HS-27A (cell line): ENCODE measurements at regions not wholly inside any gene's neighbourhood (a gene's known extent, or its start where the extent isn't known, plus 50 kb on each side); places are given as distances from the start of the nearest gene placed in this dataset.
"Not testable (repeated sequence)": the region's sequence is repeated elsewhere in the genome, so short reads cannot be mapped to it uniquely, and the experiment has no call there.

Experiments
- DNase-seq: peaks from one replicate; pipeline ENCODE4 v3.0.0-alpha.2; 2012; ENCODE audit warnings: low read depth, missing footprints

DNA sequence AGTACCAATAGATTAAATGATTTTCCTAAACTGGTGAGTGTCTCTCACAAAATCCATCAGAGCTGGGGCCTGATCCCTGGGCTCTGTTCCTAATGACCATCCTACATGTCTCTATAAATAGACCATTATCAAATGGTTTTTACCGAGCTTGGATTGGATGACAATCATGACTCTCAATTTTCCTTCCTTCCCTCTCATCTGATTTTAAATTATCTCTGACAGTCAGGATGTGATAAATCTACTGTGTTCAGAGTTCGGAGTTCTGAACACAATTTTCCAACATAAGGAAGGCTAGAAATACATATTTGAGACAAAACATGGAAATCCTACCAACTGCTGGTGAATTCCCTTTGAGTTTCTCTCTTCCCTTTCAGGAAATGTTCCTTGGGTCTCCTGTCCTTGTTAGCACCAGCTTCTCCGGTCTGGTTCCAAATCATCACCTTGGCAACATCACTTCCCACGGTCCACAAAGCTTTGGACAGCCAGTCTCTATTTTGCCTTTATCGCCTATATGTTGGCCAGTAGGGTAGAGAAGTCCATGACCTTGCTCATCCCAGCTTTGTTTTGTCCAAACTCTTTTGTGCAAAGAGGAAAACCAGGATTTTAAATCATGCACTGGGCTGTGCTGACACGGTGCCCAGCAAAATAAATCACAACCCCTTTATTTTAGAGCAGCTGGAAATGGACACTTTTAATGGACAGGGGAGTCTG, 139.6 kb upstream of the ITGA6 start:
- DNase-seq: no peak

DNA sequence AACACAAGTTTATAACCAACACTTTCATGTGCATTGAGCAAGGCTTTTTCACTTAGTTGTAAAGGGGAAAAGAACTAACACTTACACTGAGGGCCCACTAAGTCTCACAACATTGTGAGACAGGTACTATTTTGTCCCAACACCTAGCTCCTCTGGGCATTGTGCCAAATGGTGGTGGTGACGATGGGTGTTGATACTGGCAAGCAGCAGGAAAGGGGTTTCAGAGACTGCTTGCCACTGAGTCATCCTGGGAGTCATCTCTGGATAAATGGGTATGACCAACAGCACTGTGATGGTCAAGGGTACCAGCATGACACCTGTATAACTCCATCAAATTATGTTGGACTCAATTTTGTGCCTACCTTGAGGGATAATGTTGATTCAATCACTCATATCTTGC, 138.8 kb upstream of the ITGA6 start:
- no peak for DNase-seq

DNA sequence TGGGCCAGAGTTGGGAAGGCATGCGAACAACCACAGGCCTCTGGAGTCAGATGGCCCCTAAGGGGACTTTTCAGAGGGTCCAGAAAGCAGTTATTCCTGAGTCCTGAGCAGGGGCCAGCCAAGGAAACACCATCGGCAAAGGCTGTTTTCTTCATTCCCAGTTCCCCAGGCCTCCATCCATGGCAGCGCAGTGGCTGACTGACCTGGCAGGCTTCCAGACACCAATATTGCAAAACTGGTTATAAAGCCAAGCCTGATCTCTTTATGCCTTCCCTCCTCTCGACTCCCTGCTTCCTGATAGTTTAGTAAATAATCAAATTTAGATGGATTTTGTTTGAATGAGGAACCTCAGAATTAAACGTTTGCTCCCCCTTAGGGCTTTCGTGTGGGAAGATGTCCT, 133.4 kb upstream of the ITGA6 start:
- no peak for DNase-seq

DNA sequence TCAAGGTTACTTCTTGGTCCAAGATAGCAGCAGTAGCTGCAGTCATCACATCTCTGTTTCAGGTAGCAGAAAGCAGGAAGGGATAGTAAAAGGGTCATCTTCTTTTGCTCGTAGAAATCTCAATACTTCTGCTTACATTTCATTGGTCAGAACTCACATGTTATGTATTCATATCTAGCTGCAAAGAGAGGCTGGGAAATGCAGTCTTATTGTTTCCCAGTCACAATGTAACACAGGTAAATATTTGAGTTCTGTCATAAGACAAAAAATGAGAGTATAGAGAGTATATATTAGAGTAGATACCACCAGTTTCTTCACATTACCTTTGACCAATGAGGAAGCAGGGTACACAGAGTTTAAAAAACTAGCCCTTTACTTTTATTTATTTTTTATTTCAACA, 132.4 kb upstream of the ITGA6 start:
- no peak for DNase-seq

DNA sequence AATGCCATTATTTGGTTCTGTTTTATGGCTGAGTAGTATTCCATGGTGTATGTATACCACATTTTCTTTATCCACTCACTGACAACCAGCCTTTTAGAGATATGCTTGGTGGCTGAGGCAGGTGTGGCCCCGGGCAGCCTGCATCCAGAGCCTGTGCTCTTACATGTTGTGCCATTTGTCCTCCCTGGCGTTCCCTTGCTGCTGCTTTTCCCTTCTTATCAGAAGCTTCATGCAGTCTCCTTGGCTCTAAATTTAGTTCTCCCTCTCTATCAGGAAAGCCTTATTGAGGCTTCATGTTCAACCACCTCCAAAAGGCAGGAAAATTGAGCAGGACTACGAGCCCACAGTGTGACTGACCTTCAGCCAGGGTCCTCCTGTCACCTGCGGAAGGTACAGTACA, 131.7 kb upstream of the ITGA6 start:
- DNase-seq: no peak

DNA sequence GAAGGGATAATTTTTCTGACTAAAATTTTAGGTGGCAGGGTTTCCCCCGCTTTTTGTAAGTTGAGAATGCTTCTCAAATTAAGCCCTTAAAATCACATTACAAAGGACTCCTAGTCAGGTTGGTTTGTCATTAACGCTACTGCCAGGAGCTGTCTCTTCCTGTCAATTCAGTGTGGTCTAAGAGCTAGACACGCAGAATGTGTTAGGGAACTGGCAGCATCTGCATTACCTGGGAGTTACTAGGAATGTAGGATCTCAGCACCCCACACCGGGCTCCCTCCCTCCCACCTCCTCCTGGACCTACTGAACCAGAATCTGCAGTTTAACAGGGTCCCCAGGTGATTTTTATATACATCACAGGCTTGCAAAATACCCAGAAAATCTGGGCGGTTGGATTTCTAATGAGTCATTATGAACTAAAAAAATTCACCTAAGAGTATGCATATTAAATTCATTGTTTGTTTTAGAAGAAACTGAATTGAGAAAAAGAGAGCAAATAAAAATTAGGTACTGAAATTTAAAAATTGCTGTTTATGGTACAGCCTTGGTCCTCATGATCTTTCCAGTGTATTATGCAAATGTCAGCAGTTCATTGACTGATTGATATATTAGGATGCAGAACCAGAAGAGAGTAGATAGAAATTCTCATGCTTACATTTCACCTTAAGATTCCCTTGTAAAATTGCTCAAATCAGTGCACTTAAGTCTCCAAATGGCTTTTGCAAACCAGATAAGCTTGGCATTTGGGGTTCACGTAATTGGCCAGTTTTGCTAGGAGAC, 130.9 kb upstream of the ITGA6 start:
- no peak for DNase-seq

DNA sequence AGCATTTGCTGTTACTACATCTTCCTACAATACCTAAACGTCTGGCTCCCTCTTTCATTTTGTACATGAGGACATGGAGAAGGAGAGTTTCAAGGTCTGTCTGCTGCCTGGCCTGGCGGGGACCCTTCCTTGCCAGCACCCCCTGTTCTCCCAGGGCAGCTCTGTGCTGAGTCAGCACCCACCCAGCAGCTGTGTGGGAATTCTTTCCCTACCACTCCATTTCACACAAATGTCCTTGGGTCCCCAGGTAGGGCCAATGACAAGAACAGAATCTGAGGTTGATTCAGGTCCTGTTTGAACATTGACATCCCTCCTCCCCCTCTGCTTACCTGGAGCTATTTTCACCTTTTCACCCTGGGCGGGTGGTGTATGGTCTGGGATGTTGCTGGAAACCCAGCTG, 129.9 kb upstream of the ITGA6 start:
- no peak for DNase-seq

DNA sequence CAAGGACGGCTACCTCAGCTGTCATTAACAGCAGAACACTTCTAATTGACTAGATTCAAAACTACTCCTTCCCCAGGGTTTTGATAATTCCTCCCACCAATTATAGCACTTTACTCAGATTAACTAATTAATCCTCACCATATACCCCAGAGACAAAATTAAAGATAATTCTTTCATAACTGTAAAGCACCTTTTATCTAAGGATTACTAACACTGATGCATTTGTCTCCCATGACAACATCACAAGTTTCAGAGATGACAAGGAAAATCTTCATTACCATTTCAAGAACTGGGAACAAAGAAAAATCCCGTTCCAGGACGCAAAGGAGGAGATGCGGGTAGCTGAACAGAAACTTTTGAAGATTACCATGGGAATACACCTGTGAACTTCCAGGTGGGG, 129.4 kb upstream of the ITGA6 start:
- no peak for DNase-seq

DNA sequence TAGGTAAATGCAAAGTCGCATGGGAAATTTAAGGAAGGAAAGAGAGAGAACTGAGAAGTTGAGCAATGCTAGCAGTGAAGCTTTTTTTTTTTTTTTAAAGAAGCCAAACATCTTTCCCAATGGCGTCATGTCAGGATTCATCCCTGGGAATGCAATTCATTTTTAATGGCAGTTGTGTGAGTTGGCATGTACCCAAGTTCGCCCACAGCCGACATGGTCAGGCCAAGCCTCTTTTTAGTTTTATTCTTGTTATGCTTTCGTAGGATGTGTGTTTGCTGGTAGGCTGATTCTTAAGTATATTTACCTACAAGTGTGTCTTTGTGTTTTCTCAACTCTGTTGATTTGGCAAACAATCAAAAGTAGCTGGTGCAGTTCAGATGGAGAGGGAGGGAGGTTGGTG, 127.6 kb upstream of the ITGA6 start:
- DNase-seq: no peak

DNA sequence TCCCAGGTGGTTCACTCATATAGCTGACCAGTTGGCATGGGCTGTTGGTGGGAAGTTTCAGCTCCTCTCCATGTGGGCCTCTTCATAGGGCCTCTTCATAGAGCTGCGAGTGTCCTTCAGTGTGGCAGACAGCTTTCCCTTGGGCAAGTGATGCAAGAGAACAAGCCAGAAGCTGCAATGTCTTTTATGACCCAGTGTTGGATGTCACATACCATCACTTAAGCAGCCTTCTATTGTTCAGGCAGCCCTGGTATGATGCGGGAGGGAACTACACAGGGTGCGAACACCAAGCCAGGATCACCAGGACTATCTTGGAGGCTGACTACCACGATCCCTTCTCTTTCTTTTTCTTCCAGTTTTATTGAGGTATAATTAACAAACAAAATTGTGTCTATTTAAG, 126.5 kb upstream of the ITGA6 start:
- no peak for DNase-seq

DNA sequence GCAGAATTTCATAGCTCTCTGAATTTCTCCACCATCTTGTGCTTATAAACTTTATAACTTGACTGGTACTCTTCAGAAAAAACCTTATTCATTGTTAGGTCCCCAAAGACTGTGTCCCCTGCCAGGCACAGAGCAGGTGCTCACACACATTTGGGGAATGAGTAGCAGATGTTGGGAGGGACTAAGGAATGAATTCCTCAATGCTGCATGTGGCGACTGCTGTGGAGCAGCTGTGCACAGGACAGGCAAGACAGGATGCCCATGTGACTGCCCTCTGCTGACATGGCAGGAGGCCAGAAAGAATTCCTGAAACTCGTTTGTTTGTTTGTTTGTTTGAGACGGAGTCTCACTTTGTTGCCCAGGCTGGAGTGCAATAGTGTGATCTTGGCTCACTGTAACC, 122.3 kb upstream of the ITGA6 start:
- no peak for DNase-seq

DNA sequence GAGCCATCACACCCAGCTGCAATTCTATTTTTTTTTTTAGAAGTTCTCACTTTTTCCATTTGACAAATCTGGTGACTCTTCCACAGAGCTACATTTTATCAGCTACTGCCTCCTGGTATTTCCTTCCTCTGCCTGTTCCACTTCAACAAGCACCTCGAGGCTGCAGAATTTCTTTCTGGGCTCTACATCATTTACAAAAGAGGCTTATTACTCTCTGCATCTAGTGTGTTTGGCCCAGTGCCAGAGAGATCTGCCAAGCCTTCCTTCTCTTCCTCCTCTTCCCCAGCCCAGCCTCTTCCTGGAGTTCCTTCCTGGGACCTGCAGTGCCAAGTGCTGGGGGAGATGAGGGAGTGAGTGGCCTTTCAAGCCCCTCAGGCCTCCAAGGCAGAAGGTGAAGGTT, 119.6 kb upstream of the ITGA6 start:
- no peak for DNase-seq

DNA sequence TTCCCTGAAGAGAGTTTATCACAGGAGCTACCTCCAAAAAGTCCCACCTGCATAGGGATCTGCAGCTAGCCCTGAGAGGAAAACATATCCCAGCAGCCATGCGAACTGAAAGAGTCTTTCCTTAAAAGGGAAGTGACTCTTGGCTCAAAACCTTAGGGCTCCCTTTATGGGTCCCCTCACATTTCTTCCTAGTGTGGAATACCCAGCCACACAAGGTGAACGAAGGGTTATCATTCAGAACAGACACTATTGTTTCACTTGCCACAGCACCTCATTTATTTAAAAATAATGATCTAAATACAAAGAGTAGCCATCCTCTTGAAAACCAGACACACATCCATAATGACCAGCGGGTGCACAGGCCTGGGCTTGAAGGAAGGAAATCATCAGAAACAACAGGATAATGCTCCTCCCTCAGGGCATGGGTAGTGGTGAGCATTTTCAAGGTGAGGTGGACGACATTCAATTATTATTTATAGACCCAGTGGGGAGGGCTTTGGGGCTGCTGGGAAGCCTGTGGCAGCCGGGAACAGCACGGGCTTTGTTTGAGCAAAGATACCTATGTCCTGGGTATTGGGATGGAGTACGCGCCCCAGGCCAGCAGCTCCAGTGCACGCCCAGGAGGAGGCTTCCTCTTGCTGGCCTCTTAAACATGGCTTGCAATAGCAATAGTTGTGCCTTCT, 119.0 kb upstream of the ITGA6 start:
- DNase-seq: no peak

DNA sequence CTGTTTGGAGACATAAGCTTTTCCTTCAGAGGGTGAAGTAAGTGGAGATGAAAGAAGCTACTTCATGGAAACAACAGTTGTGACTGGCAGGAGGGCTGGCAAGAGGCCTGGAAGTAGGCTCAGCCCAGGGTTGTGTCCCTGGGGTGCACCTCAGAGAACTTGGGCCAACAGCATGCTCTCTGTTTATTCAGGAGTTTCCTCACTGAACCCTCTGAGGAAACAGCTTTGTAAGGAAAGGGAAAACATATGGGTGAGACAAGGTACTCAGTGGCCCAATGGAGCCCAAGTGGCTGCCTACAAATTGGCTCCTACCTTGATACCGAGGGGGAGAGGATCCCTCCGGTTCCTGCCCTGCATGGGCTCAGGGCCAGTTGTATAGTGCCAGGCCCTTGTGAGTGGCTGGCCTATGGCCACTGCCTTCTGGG, 115.5 kb upstream of the ITGA6 start:
- DNase-seq: no peak

DNA sequence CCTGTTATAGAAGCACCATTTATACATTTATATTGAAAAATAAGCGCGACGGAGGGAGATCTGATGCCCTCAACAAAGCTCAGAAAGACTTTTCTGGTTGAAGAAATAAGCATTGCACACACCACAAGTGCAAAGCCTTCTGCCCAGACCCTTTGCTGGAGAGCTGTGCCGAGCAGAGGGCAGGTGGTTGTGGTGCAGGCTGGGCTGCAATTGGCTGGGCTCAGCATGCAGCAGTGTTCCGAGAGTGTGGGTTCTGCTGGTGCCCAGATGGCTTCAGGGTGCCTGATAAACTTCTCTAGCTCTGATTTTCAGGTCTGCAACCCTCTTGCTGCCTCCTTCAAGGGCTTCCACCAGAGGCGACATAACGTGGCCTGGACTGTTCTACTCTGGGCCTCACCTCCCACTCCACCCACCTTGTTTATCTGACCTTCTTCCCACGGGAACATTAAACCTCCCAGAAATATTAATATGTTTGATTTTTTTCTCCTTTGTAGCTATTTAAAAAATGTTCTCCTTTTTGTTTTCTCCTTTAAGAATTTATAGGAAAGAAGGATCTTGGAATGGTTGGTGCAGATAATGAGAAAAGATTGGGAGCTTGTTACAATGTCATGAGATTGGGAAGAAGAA, 113.6 kb upstream of the ITGA6 start:
- DNase-seq: no peak

DNA sequence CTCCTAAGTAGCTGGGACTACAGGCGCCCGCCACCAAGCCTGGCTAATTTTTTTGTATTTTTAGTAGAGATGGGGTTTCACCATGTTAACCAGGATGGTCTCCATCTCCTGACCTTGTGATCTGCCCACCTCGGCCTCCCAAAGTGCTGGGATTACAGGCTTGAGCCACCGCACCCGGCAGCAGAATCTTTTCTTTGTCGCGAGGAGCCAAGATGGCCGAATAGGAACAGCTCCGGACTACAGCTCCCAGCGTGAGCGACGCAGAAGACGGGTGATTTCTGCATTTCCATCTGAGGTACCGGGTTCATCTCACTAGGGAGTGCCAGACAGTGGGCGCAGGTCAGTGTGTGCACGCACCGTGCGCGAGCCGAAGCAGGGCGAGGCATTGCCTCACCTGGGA, 112.3 kb upstream of the ITGA6 start:
- not testable (repeated sequence) for DNase-seq

DNA sequence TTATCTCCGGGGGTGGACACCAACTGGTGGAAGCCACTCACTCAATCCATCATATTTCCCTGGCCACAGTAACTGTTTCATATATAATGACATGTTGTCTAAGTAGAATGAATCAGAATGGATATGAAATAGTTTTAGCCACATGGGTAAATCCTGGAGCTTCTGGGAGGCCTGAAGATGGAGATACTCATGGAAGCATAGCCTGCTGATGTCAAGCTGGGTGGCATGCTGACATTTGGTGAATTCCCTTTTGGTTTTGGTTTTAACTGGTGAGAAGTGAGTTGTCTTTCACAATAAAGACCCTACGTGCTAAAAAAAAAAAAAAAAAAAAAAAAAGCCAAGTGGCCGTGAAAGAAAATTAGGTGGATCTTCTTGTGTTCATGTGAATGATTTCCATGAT, 105.3 kb upstream of the ITGA6 start:
- no peak for DNase-seq

DNA sequence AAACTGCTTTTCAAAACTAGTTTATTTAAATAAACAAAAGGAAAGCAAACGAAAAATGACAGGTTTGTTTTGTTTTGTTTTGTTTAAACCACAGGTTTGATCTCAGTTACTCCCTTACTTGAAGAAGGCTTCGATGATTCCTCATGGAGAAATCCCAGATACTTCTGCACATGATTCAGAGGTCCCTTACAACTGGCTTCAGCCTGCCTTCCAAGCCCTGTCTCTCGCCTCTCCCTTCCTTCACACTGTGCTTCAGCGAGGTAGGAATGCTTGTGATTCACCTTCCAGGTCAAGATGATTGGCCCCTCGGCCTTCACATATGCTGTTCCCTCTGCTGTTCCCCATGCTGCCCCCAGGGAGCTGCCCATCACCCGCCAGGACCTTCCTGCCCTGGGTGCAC, 104.1 kb upstream of the ITGA6 start:
- no peak for DNase-seq

DNA sequence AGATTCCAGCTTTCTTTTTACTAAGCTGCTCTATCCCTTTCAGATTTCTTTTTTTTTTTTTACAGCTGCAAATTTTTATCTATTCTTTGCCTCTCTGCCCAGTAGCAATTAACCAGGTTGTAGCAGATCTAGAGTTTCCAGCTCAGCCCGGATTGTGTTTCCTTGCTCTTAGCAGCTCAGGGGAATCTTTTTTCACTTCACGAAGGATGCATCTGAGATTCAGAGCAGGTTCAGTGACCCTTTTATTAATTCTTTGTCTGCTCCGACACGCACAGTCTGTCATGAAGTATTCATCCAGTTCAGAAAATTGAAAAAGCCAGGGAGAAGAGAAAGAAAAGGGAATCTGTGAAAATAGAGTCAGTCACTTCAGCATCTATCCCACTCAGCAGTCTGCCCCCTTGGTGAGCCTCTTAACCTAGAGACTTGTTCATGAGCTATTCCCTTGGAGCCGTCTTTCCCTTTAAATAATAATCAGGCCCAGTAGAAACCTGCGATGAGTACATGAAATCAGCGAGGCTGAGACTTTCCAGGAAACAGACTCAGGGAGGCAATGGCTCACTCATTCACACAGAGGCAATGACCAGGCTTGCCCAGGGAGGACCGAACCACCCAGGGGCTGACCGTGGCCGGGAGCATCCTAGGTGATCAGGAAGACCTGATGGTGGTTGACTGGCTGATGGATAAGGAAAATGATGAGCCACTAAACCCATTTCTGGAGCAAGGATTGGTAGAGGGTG, 103.4 kb upstream of the ITGA6 start:
- DNase-seq: no peak

DNA sequence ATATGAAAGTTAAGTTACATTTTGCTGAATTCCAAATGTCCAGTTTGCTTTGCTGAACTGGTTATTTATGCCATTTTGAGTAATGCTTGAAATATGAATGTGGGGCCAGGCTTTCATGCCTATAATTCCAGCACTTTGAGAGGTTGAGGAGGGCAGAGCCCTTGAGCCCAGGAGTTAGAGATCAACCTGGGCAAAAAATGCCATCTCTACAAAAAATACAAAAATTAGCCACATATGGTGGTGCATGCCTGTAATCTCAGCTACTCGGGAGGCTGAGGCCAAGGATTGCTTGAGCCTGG, 101.2 kb upstream of the ITGA6 start:
- no peak for DNase-seq

DNA sequence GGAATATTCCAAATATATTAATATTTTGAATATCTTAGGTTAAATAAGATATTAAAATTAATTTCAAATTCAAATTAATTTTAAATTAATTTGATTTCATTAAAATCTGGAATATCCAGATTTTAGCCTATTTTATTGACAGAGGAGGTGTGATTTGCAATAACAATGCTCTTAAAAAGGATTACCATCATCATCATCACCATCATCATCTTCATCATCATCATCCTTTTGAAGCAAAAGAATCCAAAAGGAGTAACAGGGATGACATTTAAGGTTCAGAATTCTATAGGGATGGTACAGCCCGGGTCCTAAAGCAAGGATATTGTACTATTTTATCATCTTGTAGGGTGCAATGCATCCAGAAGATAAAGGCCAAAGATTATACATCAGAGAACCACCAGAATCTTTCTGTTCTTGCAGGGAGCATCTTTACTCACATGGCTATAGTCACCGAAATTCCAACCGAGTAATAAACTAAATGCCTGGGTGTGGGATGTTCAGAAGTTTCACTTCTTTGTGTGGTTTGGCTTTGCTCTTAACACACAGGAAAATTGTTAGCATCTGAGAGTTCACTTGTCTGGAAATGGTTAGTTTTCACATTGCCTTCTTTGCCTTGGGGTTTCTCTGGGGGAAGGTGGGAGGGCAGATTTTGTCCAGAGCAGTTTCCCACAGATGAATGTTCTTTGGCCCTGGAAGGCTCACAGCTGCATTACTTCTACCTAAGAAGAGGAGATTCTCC, 99.1 kb upstream of the ITGA6 start:
- DNase-seq: no peak

DNA sequence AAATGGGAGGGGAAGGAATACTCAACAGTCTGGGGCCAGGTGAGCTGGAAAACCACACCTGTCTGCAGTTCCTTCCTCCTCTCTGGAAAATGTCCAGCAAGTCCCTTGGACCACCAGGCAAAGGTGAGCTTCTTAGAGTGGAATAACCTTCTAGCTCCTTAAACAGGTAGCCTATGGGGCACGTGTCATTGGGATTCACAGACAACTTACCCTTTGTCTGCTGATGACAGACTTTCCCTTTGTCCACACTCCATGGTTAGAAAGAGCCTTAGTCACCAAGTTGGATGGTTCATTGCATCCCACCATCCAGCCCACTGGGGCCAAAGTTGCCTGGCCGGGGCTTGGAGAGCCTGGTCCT, 98.0 kb upstream of the ITGA6 start:
- no peak for DNase-seq
